T-helper 2 cell (primary cell): ENCODE measurements at regions not wholly inside any gene's neighbourhood (a gene's known extent, or its start where the extent isn't known, plus 50 kb on each side); places are given as distances from the start of the nearest gene placed in this dataset.

Experiments
- DNase-seq, 5 experiments: peaks; one replicate each; pipeline versions ENCODE4 v3.0.0 to v3.0.0-alpha.2; 2012 to 2022

GRCh38 chr14:98684468-98684867 is 587.5 kb downstream of the BCL11B start:
- DNase-seq, result no peak

GRCh38 chr14:98685725-98686124 is 586.3 kb downstream of the BCL11B start:
- DNase-seq, result no peak

- DNase-seq, result no peak
Observed at GRCh38 chr14:98688446-98688845, 583.6 kb downstream of the BCL11B start.

GRCh38 chr14:98689951-98690350 is 582.0 kb downstream of the BCL11B start:
- DNase-seq, result no peak

GRCh38 chr14:98692832-98693231 is 579.2 kb downstream of the BCL11B start:
- DNase-seq, result peak in 1 of 5 experiments; percentile 10

- no peak for DNase-seq
Observed at GRCh38 chr14:98694541-98694940, 577.5 kb downstream of the BCL11B start.

- DNase-seq, result no peak
Observed at GRCh38 chr14:98695809-98696208, 576.2 kb downstream of the BCL11B start.

GRCh38 chr14:98698341-98698740 is 573.7 kb downstream of the BCL11B start:
- no peak for DNase-seq

GRCh38 chr14:98700748-98701147 is 571.2 kb downstream of the BCL11B start:
- no peak for DNase-seq

- DNase-seq, result no peak
Observed at GRCh38 chr14:98701377-98701776, 570.6 kb downstream of the BCL11B start.

GRCh38 chr14:98704441-98704840 is 567.6 kb downstream of the BCL11B start:
- DNase-seq, result peak in 2 of 5 experiments; percentile 70 to 78

GRCh38 chr14:98705871-98706300 is 566.1 kb downstream of the BCL11B start:
- no peak for DNase-seq

GRCh38 chr14:98707522-98707921 is 564.5 kb downstream of the BCL11B start:
- DNase-seq, result no peak

- no peak for DNase-seq
Observed at GRCh38 chr14:98708555-98708954, 563.4 kb downstream of the BCL11B start.

GRCh38 chr14:98711453-98711852 is 560.5 kb downstream of the BCL11B start:
- DNase-seq, result peak in 2 of 5 experiments; percentile 45 to 52

GRCh38 chr14:98714626-98715425 is 557.2 kb downstream of the BCL11B start:
- no peak for DNase-seq

GRCh38 chr14:98716133-98716532 is 555.9 kb downstream of the BCL11B start:
- DNase-seq, result no peak

GRCh38 chr14:98721061-98721460 is 550.9 kb downstream of the BCL11B start:
- no peak for DNase-seq

- no peak for DNase-seq
Observed at GRCh38 chr14:98724734-98725133, 547.3 kb downstream of the BCL11B start.

GRCh38 chr14:98725191-98725590 is 546.8 kb downstream of the BCL11B start:
- no peak for DNase-seq

GRCh38 chr14:98725676-98726075 is 546.3 kb downstream of the BCL11B start:
- DNase-seq, result no peak

GRCh38 chr14:98726585-98727405 is 545.2 kb downstream of the BCL11B start:
- DNase-seq, result no peak

- DNase-seq, result no peak
Observed at GRCh38 chr14:98728024-98728423, 544.0 kb downstream of the BCL11B start.

- no peak for DNase-seq
Observed at GRCh38 chr14:98728836-98729235, 543.2 kb downstream of the BCL11B start.
